ENCODE measurements at regions not wholly inside any gene's neighbourhood (a gene's known extent, or its start where the extent isn't known, plus 50 kb on each side); places are given as distances from the start of the nearest gene placed in this dataset.

- H3K36me3 ChIP-seq (ENCODE audit: insufficient read depth, low read length): no peaks in the 10 kb centered on the region
- H3K9me3 ChIP-seq (ENCODE audit: low read length): no peaks in the 10 kb centered on the region
- no peaks in the 10 kb centered on the region for H4K20me1 ChIP-seq (ENCODE audit: insufficient read depth, low read length)
- no peak overlapping the region for H2AFZ ChIP-seq (ENCODE audit: low read length)
- H3K27ac ChIP-seq (ENCODE audit: low read depth, low read length, poor library complexity, severe bottlenecking): no peak overlapping the region
- H3K4me3 ChIP-seq (ENCODE audit: low read depth, low read length, poor library complexity, severe bottlenecking): no peak overlapping the region
- H3K27me3 ChIP-seq (ENCODE audit: insufficient read depth, low read length): peaks cover 4% of the 10 kb centered on the region; the same call in 1 of the 2 replicates
- H3K4me1 ChIP-seq (ENCODE audit: insufficient read depth, low read length, severe bottlenecking): no peaks in the 10 kb centered on the region
- H3K4me2 ChIP-seq (ENCODE audit: low read length): no peak overlapping the region
- no peaks in the 10 kb centered on the region for H3F3A ChIP-seq (ENCODE audit: insufficient read depth, low read length)
- H3K9ac ChIP-seq (ENCODE audit: low read length): no peak overlapping the region
- H3K9me2 ChIP-seq (ENCODE audit: low read depth, low read length): no peaks in the 10 kb centered on the region
- TF ChIP-seq CTCF (IDR thresholded peaks at IDR 0.05; ENCODE audit: low read length) (no peak), EZH2 (IDR thresholded peaks at IDR 0.05; ENCODE audit: borderline replicate concordance, low read length) (no peak)
- H3K79me2 ChIP-seq (ENCODE audit: insufficient read depth, low read length): no peaks in the 10 kb centered on the region
These were observed 499.4 kb downstream of the RPS24 start for GRCh38 chr10:78533098-78533497.

- Histone ChIP-seq H3K79me2 (ENCODE audit: insufficient read depth, low read length) (no peaks in the 10 kb centered on the region), H3K4me3 (ENCODE audit: low read depth, low read length, poor library complexity, severe bottlenecking) (no peak overlapping the region), H3K4me2 (ENCODE audit: low read length) (no peak overlapping the region), H3K9me2 (ENCODE audit: low read depth, low read length) (no peaks in the 10 kb centered on the region), H3K27me3 (ENCODE audit: insufficient read depth, low read length) (peaks cover 4% of the 10 kb centered on the region; the same call in 1 of the 2 replicates), H3K36me3 (ENCODE audit: insufficient read depth, low read length) (no peaks in the 10 kb centered on the region), H4K20me1 (ENCODE audit: insufficient read depth, low read length) (no peaks in the 10 kb centered on the region), H2AFZ (ENCODE audit: low read length) (no peak overlapping the region), H3K4me1 (ENCODE audit: insufficient read depth, low read length, severe bottlenecking) (no peaks in the 10 kb centered on the region), H3K9me3 (ENCODE audit: low read length) (no peaks in the 10 kb centered on the region), H3K27ac (ENCODE audit: low read depth, low read length, poor library complexity, severe bottlenecking) (no peak overlapping the region), H3F3A (ENCODE audit: insufficient read depth, low read length) (no peaks in the 10 kb centered on the region), H3K9ac (ENCODE audit: low read length) (no peak overlapping the region)
- TF ChIP-seq EZH2 (IDR thresholded peaks at IDR 0.05; ENCODE audit: borderline replicate concordance, low read length): no peak
- no peak for TF ChIP-seq CTCF (IDR thresholded peaks at IDR 0.05; ENCODE audit: low read length)
These were observed 500.1 kb downstream of the RPS24 start for GRCh38 chr10:78533776-78534175.

GRCh38 chr10:78535716-78536218 is 502.1 kb downstream of the RPS24 start:
- Histone ChIP-seq H3K27me3 (ENCODE audit: insufficient read depth, low read length) (peaks cover 4% of the 10 kb centered on the region; the same call in 1 of the 2 replicates), H3K79me2 (ENCODE audit: insufficient read depth, low read length) (no peaks in the 10 kb centered on the region), H3K27ac (ENCODE audit: low read depth, low read length, poor library complexity, severe bottlenecking) (no peak overlapping the region), H3K9me3 (ENCODE audit: low read length) (no peaks in the 10 kb centered on the region), H3K4me2 (ENCODE audit: low read length) (no peak overlapping the region), H3K9ac (ENCODE audit: low read length) (no peak overlapping the region), H3K4me3 (ENCODE audit: low read depth, low read length, poor library complexity, severe bottlenecking) (no peak overlapping the region), H4K20me1 (ENCODE audit: insufficient read depth, low read length) (no peaks in the 10 kb centered on the region), H2AFZ (ENCODE audit: low read length) (no peak overlapping the region), H3K4me1 (ENCODE audit: insufficient read depth, low read length, severe bottlenecking) (no peaks in the 10 kb centered on the region), H3F3A (ENCODE audit: insufficient read depth, low read length) (no peaks in the 10 kb centered on the region), H3K36me3 (ENCODE audit: insufficient read depth, low read length) (no peaks in the 10 kb centered on the region), H3K9me2 (ENCODE audit: low read depth, low read length) (no peaks in the 10 kb centered on the region)
- no peak for TF ChIP-seq CTCF (IDR thresholded peaks at IDR 0.05; ENCODE audit: low read length)
- no peak for TF ChIP-seq EZH2 (IDR thresholded peaks at IDR 0.05; ENCODE audit: borderline replicate concordance, low read length)
